ENCODE measurements at regions not wholly inside any gene's neighbourhood (a gene's known extent, or its start where the extent isn't known, plus 50 kb on each side); places are given as distances from the start of the nearest gene placed in this dataset.
A peak's percentile ranks its signal among the peaks of the same experiment; 100 is the strongest.

GRCh38 chr1:8200317-8201115 is 117.4 kb upstream of the SLC45A1 start (continued):
- TF ChIP-seq HMGA1 (CRISPR knock-in tag; conservative IDR thresholded peaks at IDR 0.05) = no peak
- TF ChIP-seq NRL (CRISPR knock-in tag; IDR thresholded peaks at IDR 0.05; ENCODE audit: borderline replicate concordance) = no peak
- TF ChIP-seq ZEB1 (IDR thresholded peaks at IDR 0.05; ENCODE audit: insufficient replicate concordance, low read depth) = peak; percentile 75
- no peak for TF ChIP-seq HNRNPK (IDR thresholded peaks at IDR 0.05; ENCODE audit: low read depth, low read length, poor library complexity, severe bottlenecking)
- peak; percentile 55; the same call in 1 of the 3 replicates for TF ChIP-seq MXI1 (IDR thresholded peaks at IDR 0.05; ENCODE audit: borderline replicate concordance, low read depth, low read length)
- 0 out of 2 replicates have a peak, but pooled peaks have one; percentile 63 for TF ChIP-seq ATF6 (CRISPR knock-in tag; conservative IDR thresholded peaks at IDR 0.05)
- TF ChIP-seq SP140L (CRISPR knock-in tag; IDR thresholded peaks at IDR 0.05; ENCODE audit: borderline replicate concordance) = no peak
- no peak for TF ChIP-seq FOXM1 (CRISPR knock-in tag; IDR thresholded peaks at IDR 0.05)
- no peak for TF ChIP-seq SMAD9 (CRISPR knock-in tag; IDR thresholded peaks at IDR 0.05)
- peak; percentile 97 for TF ChIP-seq NR2F6 (IDR thresholded peaks at IDR 0.05)
- TF ChIP-seq NR2F6 (CRISPR knock-in tag; IDR thresholded peaks at IDR 0.05) = peak; percentile 98
- TF ChIP-seq ZSCAN30 (CRISPR knock-in tag; IDR thresholded peaks at IDR 0.05) = no peak
- TF ChIP-seq JDP2 (CRISPR knock-in tag; IDR thresholded peaks at IDR 0.05; ENCODE audit: borderline replicate concordance) = no peak
- TF ChIP-seq ZNF232 (CRISPR knock-in tag; IDR thresholded peaks at IDR 0.05; ENCODE audit: borderline replicate concordance) = no peak
- no peak for TF ChIP-seq SMYD3 (CRISPR knock-in tag; IDR thresholded peaks at IDR 0.05)
- peak; percentile 76; the same call in 1 of the 2 replicates for TF ChIP-seq HINFP (CRISPR knock-in tag; IDR thresholded peaks at IDR 0.05; ENCODE audit: low read depth)
- TF ChIP-seq ZNF674 (CRISPR knock-in tag; IDR thresholded peaks at IDR 0.05; ENCODE audit: low read depth) = no peak
- TF ChIP-seq ZNF598 (CRISPR knock-in tag; IDR thresholded peaks at IDR 0.05; ENCODE audit: borderline replicate concordance) = no peak
- no peak for TF ChIP-seq SMC3 (IDR thresholded peaks at IDR 0.05; ENCODE audit: low read length)
- 0 out of 2 replicates have a peak, but pooled peaks have one; percentile 30 for TF ChIP-seq ZXDC (CRISPR knock-in tag; IDR thresholded peaks at IDR 0.05)
- no peak for TF ChIP-seq ZBTB34 (CRISPR knock-in tag; IDR thresholded peaks at IDR 0.05)
- no peak for TF ChIP-seq SP4 (CRISPR knock-in tag; IDR thresholded peaks at IDR 0.05)
- no peak for TF ChIP-seq KAT2B (IDR thresholded peaks at IDR 0.05; ENCODE audit: borderline replicate concordance, low read depth, low read length)
- no peak; the same call in 1 of the 2 replicates for TF ChIP-seq ZNF652 (CRISPR knock-in tag; IDR thresholded peaks at IDR 0.05; ENCODE audit: borderline replicate concordance, low read depth)
